ENCODE measurements at regions not wholly inside any gene's neighbourhood (a gene's known extent, or its start where the extent isn't known, plus 50 kb on each side); places are given as distances from the start of the nearest gene placed in this dataset.
"Not testable (repeated sequence)": the region's sequence is repeated elsewhere in the genome, so short reads cannot be mapped to it uniquely, and the experiment has no call there.

GRCh38 chr18:79592684-79593083 lies 86.9 kb upstream of the CTDP1 start:
- H4K5ac ChIP-seq (ENCODE audit: low read length); H3K79me2 ChIP-seq (ENCODE audit: control insufficient read depth, insufficient read depth, low read length); H2AK5ac ChIP-seq (ENCODE audit: low read length); H3K27ac ChIP-seq (ENCODE audit: low read depth, low read length); H2BK15ac ChIP-seq (replicated peaks; ENCODE audit: low read depth); H3K23ac ChIP-seq (ENCODE audit: low read length); H4K8ac ChIP-seq (ENCODE audit: low read depth, low read length); H3K27me3 ChIP-seq (ENCODE audit: insufficient read depth, low read length, poor library complexity); H3K36me3 ChIP-seq (ENCODE audit: control insufficient read depth, insufficient read depth, low read length); H3K4me2 ChIP-seq (ENCODE audit: low read length); H3K4ac ChIP-seq (ENCODE audit: low read depth, low read length); H3K56ac ChIP-seq (ENCODE audit: low read length); H3K79me1 ChIP-seq (ENCODE audit: low read length); H3K4me3 ChIP-seq (ENCODE audit: low read length); H3K4me1 ChIP-seq (ENCODE audit: control insufficient read depth, low read depth, low read length); DNase-seq; H3K9ac ChIP-seq (ENCODE audit: low read length); H3K18ac ChIP-seq (ENCODE audit: low read length); H2BK5ac ChIP-seq (ENCODE audit: low read length); H2BK120ac ChIP-seq (ENCODE audit: low read depth, low read length): not testable (repeated sequence)
- WGBS (ENCODE audit: extremely low coverage, insufficient coverage, low lambda C conversion rate), result no CpG with 5 or more reads among the region's 3 CpGs

GRCh38 chr18:79595876-79596374 lies 83.7 kb upstream of the CTDP1 start:
- Histone ChIP-seq H3K79me1 (ENCODE audit: low read length) (no peaks in the 10 kb centered on the region), H3K27ac (ENCODE audit: low read depth, low read length) (no peak overlapping the region), H3K23ac (ENCODE audit: low read length) (no peak overlapping the region), H3K27me3 (ENCODE audit: insufficient read depth, low read length, poor library complexity) (no peaks in the 10 kb centered on the region), H3K4me3 (ENCODE audit: low read length) (no peak overlapping the region), H3K9ac (ENCODE audit: low read length) (no peak overlapping the region), H3K4ac (ENCODE audit: low read depth, low read length) (no peak overlapping the region), H3K56ac (ENCODE audit: low read length) (peak overlapping the region; percentile 28), H4K8ac (ENCODE audit: low read depth, low read length) (no peak overlapping the region), H2BK5ac (ENCODE audit: low read length) (peak overlapping the region; percentile 35), H3K4me2 (ENCODE audit: low read length) (no peak overlapping the region), H3K36me3 (ENCODE audit: control insufficient read depth, insufficient read depth, low read length) (no peaks in the 10 kb centered on the region), H2AK5ac (ENCODE audit: low read length) (peak overlapping the region; percentile 72), H4K5ac (ENCODE audit: low read length) (no peak overlapping the region), H3K4me1 (ENCODE audit: control insufficient read depth, low read depth, low read length) (peaks cover 6% of the 10 kb centered on the region), H3K79me2 (ENCODE audit: control insufficient read depth, insufficient read depth, low read length) (no peaks in the 10 kb centered on the region), H2BK120ac (ENCODE audit: low read depth, low read length) (no peak overlapping the region), H2BK15ac (replicated peaks; ENCODE audit: low read depth) (no peak overlapping the region), H3K18ac (ENCODE audit: low read length) (no peak overlapping the region)
- WGBS (ENCODE audit: extremely low coverage, insufficient coverage, low lambda C conversion rate), result no CpG with 5 or more reads among the region's 22 CpGs
- DNase-seq, result no peak

- Histone ChIP-seq H2BK15ac (replicated peaks; ENCODE audit: low read depth) (no peak overlapping the region), H3K18ac (ENCODE audit: low read length) (no peak overlapping the region), H2AK5ac (ENCODE audit: low read length) (peak overlapping the region; percentile 72), H2BK120ac (ENCODE audit: low read depth, low read length) (no peak overlapping the region), H4K8ac (ENCODE audit: low read depth, low read length) (no peak overlapping the region), H2BK5ac (ENCODE audit: low read length) (peak overlapping the region; percentile 35), H3K79me1 (ENCODE audit: low read length) (no peaks in the 10 kb centered on the region), H3K4me1 (ENCODE audit: control insufficient read depth, low read depth, low read length) (peaks cover 6% of the 10 kb centered on the region), H3K56ac (ENCODE audit: low read length) (peak overlapping the region; percentile 44), H3K4me3 (ENCODE audit: low read length) (no peak overlapping the region), H3K4ac (ENCODE audit: low read depth, low read length) (no peak overlapping the region), H3K27me3 (ENCODE audit: insufficient read depth, low read length, poor library complexity) (no peaks in the 10 kb centered on the region), H3K4me2 (ENCODE audit: low read length) (no peak overlapping the region), H3K36me3 (ENCODE audit: control insufficient read depth, insufficient read depth, low read length) (no peaks in the 10 kb centered on the region), H3K27ac (ENCODE audit: low read depth, low read length) (no peak overlapping the region), H4K5ac (ENCODE audit: low read length) (no peak overlapping the region), H3K9ac (ENCODE audit: low read length) (no peak overlapping the region), H3K23ac (ENCODE audit: low read length) (no peak overlapping the region), H3K79me2 (ENCODE audit: control insufficient read depth, insufficient read depth, low read length) (no peaks in the 10 kb centered on the region)
- no CpG with 5 or more reads among the region's 27 CpGs for WGBS (ENCODE audit: extremely low coverage, insufficient coverage, low lambda C conversion rate)
- DNase-seq, result no peak
Measured at GRCh38 chr18:79596446-79597175, 83.0 kb upstream of the CTDP1 start.

GRCh38 chr18:79597176-79597830 lies 82.3 kb upstream of the CTDP1 start:
- peaks cover 6% of the 10 kb centered on the region for H3K4me1 ChIP-seq (ENCODE audit: control insufficient read depth, low read depth, low read length)
- no peak overlapping the region for H3K4me2 ChIP-seq (ENCODE audit: low read length)
- no peak overlapping the region for H3K23ac ChIP-seq (ENCODE audit: low read length)
- H3K9ac ChIP-seq (ENCODE audit: low read length), result no peak overlapping the region
- peak overlapping the region; percentile 43 for H2BK5ac ChIP-seq (ENCODE audit: low read length)
- no peaks in the 10 kb centered on the region for H3K27me3 ChIP-seq (ENCODE audit: insufficient read depth, low read length, poor library complexity)
- H3K4me3 ChIP-seq (ENCODE audit: low read length), result no peak overlapping the region
- H3K27ac ChIP-seq (ENCODE audit: low read depth, low read length), result no peak overlapping the region
- no CpG with 5 or more reads among the region's 21 CpGs for WGBS (ENCODE audit: extremely low coverage, insufficient coverage, low lambda C conversion rate)
- H4K5ac ChIP-seq (ENCODE audit: low read length), result no peak overlapping the region
- DNase-seq, result no peak
- peak overlapping the region; percentile 56 for H3K56ac ChIP-seq (ENCODE audit: low read length)
- H4K8ac ChIP-seq (ENCODE audit: low read depth, low read length), result no peak overlapping the region
- no peaks in the 10 kb centered on the region for H3K36me3 ChIP-seq (ENCODE audit: control insufficient read depth, insufficient read depth, low read length)
- peak overlapping the region; percentile 6 for H3K18ac ChIP-seq (ENCODE audit: low read length)
- peak overlapping the region; percentile 27 for H3K4ac ChIP-seq (ENCODE audit: low read depth, low read length)
- no peak overlapping the region for H2BK120ac ChIP-seq (ENCODE audit: low read depth, low read length)
- no peak overlapping the region for H2BK15ac ChIP-seq (replicated peaks; ENCODE audit: low read depth)
- H3K79me2 ChIP-seq (ENCODE audit: control insufficient read depth, insufficient read depth, low read length), result no peaks in the 10 kb centered on the region
- no peaks in the 10 kb centered on the region for H3K79me1 ChIP-seq (ENCODE audit: low read length)
- H2AK5ac ChIP-seq (ENCODE audit: low read length), result peak overlapping the region; percentile 81

- H3K4me3 ChIP-seq (ENCODE audit: low read length), result no peak overlapping the region
- H3K4me1 ChIP-seq (ENCODE audit: control insufficient read depth, low read depth, low read length), result peaks cover 6% of the 10 kb centered on the region
- H3K18ac ChIP-seq (ENCODE audit: low read length), result peak overlapping the region; percentile 82
- no peak overlapping the region for H3K4me2 ChIP-seq (ENCODE audit: low read length)
- H2AK5ac ChIP-seq (ENCODE audit: low read length), result peak overlapping the region; percentile 81
- DNase-seq, result no peak
- H2BK15ac ChIP-seq (replicated peaks; ENCODE audit: low read depth), result no peak overlapping the region
- no peaks in the 10 kb centered on the region for H3K27me3 ChIP-seq (ENCODE audit: insufficient read depth, low read length, poor library complexity)
- no peak overlapping the region for H3K9ac ChIP-seq (ENCODE audit: low read length)
- H2BK5ac ChIP-seq (ENCODE audit: low read length), result peak overlapping the region; percentile 88
- no peak overlapping the region for H3K27ac ChIP-seq (ENCODE audit: low read depth, low read length)
- H2BK120ac ChIP-seq (ENCODE audit: low read depth, low read length), result peak overlapping the region; percentile 46
- H3K79me1 ChIP-seq (ENCODE audit: low read length), result no peaks in the 10 kb centered on the region
- H3K79me2 ChIP-seq (ENCODE audit: control insufficient read depth, insufficient read depth, low read length), result no peaks in the 10 kb centered on the region
- no CpG with 5 or more reads among the region's 38 CpGs for WGBS (ENCODE audit: extremely low coverage, insufficient coverage, low lambda C conversion rate)
- H3K23ac ChIP-seq (ENCODE audit: low read length), result no peak overlapping the region
- H3K36me3 ChIP-seq (ENCODE audit: control insufficient read depth, insufficient read depth, low read length), result no peaks in the 10 kb centered on the region
- H4K5ac ChIP-seq (ENCODE audit: low read length), result no peak overlapping the region
- H4K8ac ChIP-seq (ENCODE audit: low read depth, low read length), result no peak overlapping the region
- peak overlapping the region; percentile 27 for H3K4ac ChIP-seq (ENCODE audit: low read depth, low read length)
- peak overlapping the region; percentile 75 for H3K56ac ChIP-seq (ENCODE audit: low read length)
Measured at GRCh38 chr18:79597831-79598632, 81.6 kb upstream of the CTDP1 start.
